Suprapubic skin (tissue), 4 donors: ENCODE measurements at regions not wholly inside any gene's neighbourhood (a gene's known extent, or its start where the extent isn't known, plus 50 kb on each side); places are given as distances from the start of the nearest gene placed in this dataset.
A peak's percentile ranks its signal among the peaks of the same experiment; 100 is the strongest.

Experiments used
- DNase-seq, 2 donors: peaks; one replicate each; pipeline ENCODE4 v3.0.0-alpha.2; 2019; ENCODE audit warnings: low spot score in 2 of 2
- H3K27ac ChIP-seq: fragments of 200-600 bp; sonication (generic); one replicate; pipeline ENCODE4 v1.5.1; 2019
- H3K27me3 ChIP-seq: fragments of 200-600 bp; sonication (generic); one replicate; pipeline ENCODE4 v1.5.1; 2019
- H3K36me3 ChIP-seq: fragments of 200-600 bp; sonication (generic); one replicate; pipeline ENCODE4 v1.5.1; 2019
- H3K4me1 ChIP-seq: fragments of 200-600 bp; sonication (generic); one replicate; pipeline ENCODE4 v1.5.1; 2019
- H3K4me3 ChIP-seq: fragments of 200-600 bp; sonication (generic); one replicate; pipeline ENCODE4 v1.5.1; 2019; ENCODE audit warnings: mild to moderate bottlenecking
- H3K9me3 ChIP-seq: fragments of 200-600 bp; sonication (generic); one replicate; pipeline ENCODE4 v1.5.1; 2019
- EP300 ChIP-seq: sonication (generic); formaldehyde crosslinking; IDR thresholded peaks from one replicate; pipeline ENCODE4 v1.6.1; 2017; ENCODE audit warnings: antibody characterized with exemption
- POLR2A ChIP-seq, 2 donors: fragments of 450-650 bp; IDR thresholded peaks; one replicate each; pipeline ENCODE4 v1.6.1; 2017; ENCODE audit warnings: antibody characterized with exemption in 2 of 2, mild to moderate bottlenecking in 2 of 2, moderate library complexity in 2 of 2
- POLR2AphosphoS5 ChIP-seq, 3 donors: sonication (generic); formaldehyde crosslinking; IDR thresholded peaks; one replicate each; pipeline ENCODE4 v1.6.1; 2017; ENCODE audit warnings: antibody characterized with exemption in 3 of 3
- WGBS: methylation state at CpG from one replicate; pipeline ENCODE4 v1.1.5; 2018; 5-methylcytosine and 5-hydroxymethylcytosine counted together
- TF ChIP-seq, protein P1 (sequence below), 2 donors: fragments of 200-600 bp in 1 of 2; fragments of 450-650 bp in 1 of 2; sonication (generic) in 1 of 2; IDR thresholded peaks; one replicate each; pipeline ENCODE4 v1.5.1; 2016 to 2019; ENCODE audit warnings: antibody characterized with exemption in 2 of 2, mild to moderate bottlenecking in 1 of 2, moderate library complexity in 1 of 2

GRCh38 chr7:4416396-4417056 is 265.6 kb upstream of the FOXK1 start:
- Histone ChIP-seq H3K36me3 (no peaks in the 10 kb centered on the region), H3K4me3 (peak overlapping the region; percentile 17), H3K27me3 (no peaks in the 10 kb centered on the region), H3K27ac (no peak overlapping the region), H3K4me1 (peaks cover 8% of the 10 kb centered on the region), H3K9me3 (peaks cover 18% of the 10 kb centered on the region)
- DNase-seq, result no peak
- WGBS, result 40% methylated on average over 26 of the region's 26 CpGs
- TF ChIP-seq EP300 (no peak), POLR2AphosphoS5 (IDR thresholded peaks at IDR 0.05) (no peak)
- TF ChIP-seq, protein P1, sequence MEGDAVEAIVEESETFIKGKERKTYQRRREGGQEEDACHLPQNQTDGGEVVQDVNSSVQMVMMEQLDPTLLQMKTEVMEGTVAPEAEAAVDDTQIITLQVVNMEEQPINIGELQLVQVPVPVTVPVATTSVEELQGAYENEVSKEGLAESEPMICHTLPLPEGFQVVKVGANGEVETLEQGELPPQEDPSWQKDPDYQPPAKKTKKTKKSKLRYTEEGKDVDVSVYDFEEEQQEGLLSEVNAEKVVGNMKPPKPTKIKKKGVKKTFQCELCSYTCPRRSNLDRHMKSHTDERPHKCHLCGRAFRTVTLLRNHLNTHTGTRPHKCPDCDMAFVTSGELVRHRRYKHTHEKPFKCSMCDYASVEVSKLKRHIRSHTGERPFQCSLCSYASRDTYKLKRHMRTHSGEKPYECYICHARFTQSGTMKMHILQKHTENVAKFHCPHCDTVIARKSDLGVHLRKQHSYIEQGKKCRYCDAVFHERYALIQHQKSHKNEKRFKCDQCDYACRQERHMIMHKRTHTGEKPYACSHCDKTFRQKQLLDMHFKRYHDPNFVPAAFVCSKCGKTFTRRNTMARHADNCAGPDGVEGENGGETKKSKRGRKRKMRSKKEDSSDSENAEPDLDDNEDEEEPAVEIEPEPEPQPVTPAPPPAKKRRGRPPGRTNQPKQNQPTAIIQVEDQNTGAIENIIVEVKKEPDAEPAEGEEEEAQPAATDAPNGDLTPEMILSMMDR (IDR thresholded peaks at IDR 0.05), result no peak

DNA sequence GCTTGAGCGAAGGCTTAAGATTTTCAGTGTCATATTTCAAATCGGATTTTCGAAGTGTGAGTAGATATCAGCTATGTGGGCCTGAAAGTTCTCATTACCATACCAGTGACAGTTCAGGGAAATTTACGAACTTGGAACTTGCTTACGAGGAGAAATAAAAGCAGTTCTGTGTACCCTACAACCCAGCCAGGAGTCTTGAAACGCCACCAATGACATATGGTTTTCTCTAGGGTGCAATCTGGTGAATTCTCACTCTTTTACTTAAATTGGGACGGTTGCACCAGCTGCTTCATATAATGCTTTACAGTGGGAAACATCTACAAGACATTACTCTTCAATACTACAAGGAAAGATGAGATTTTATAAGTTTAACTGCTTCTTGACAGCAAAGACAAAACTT is 253.6 kb upstream of the FOXK1 start:
- H3K27me3 ChIP-seq, result no peaks in the 10 kb centered on the region
- no peak overlapping the region for H3K27ac ChIP-seq
- DNase-seq, result no peak
- 55% methylated on average over 7 of the region's 7 CpGs for WGBS
- H3K4me3 ChIP-seq, result no peak overlapping the region
- H3K36me3 ChIP-seq, result no peaks in the 10 kb centered on the region
- TF ChIP-seq, protein P1 (IDR thresholded peaks at IDR 0.05), result no peak
- TF ChIP-seq POLR2AphosphoS5 (IDR thresholded peaks at IDR 0.05) (no peak), EP300 (no peak)
- H3K9me3 ChIP-seq, result peaks cover 6% of the 10 kb centered on the region
- H3K4me1 ChIP-seq, result no peaks in the 10 kb centered on the region

- 27% methylated on average over 1 of the region's 1 CpG for WGBS
- DNase-seq, result no peak
Observed at GRCh38 chr7:4430227-4430626, 251.9 kb upstream of the FOXK1 start.

DNA sequence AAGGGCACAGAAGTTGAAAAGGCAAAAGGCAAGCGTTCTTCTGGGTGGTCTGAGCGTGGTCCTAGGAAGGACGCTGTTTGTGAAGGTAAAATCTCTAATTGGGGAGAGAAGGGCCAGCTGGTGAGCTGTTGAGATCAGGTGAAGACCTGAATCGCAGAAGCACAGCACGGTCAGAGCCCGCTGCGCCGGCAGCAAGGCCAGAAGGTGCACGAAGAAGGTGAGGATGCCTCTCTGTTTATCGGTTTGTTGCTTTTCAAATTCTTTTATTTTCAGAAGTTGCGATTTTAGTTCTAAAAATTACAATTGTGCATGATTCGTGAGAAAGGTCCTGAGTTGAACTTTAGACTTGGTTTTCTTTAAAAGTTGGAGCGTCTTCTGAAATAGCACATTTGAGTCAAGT is 247.8 kb upstream of the FOXK1 start:
- Histone ChIP-seq H3K27ac (no peak overlapping the region), H3K36me3 (no peaks in the 10 kb centered on the region), H3K9me3 (peaks cover 6% of the 10 kb centered on the region), H3K4me3 (no peak overlapping the region), H3K4me1 (no peaks in the 10 kb centered on the region), H3K27me3 (peaks cover 2% of the 10 kb centered on the region)
- WGBS, result 83% methylated on average over 13 of the region's 13 CpGs
- no peak for TF ChIP-seq POLR2A (IDR thresholded peaks at IDR 0.05)
- TF ChIP-seq, protein P1 (IDR thresholded peaks at IDR 0.05), result no peak
- no peak for TF ChIP-seq POLR2AphosphoS5 (IDR thresholded peaks at IDR 0.05)
- no peak for TF ChIP-seq EP300
- peak in 1 of 2 donors; percentile 34 for DNase-seq

More at GRCh38 chr7:4430227-4430626, 251.9 kb upstream of the FOXK1 start:
- Histone ChIP-seq H3K4me1 (no peaks in the 10 kb centered on the region), H3K9me3 (peaks cover 6% of the 10 kb centered on the region), H3K36me3 (no peaks in the 10 kb centered on the region), H3K27me3 (no peaks in the 10 kb centered on the region), H3K27ac (no peak overlapping the region), H3K4me3 (no peak overlapping the region)
- TF ChIP-seq, protein P1 (IDR thresholded peaks at IDR 0.05), result no peak
- TF ChIP-seq POLR2AphosphoS5 (IDR thresholded peaks at IDR 0.05), result no peak
- TF ChIP-seq POLR2A (IDR thresholded peaks at IDR 0.05), result no peak
- no peak for TF ChIP-seq EP300

- H3K4me1 ChIP-seq, result no peaks in the 10 kb centered on the region
- no peaks in the 10 kb centered on the region for H3K36me3 ChIP-seq
- no peak overlapping the region for H3K27ac ChIP-seq
- no peak overlapping the region for H3K4me3 ChIP-seq
- H3K9me3 ChIP-seq, result no peaks in the 10 kb centered on the region
- no peak for TF ChIP-seq EP300
- TF ChIP-seq, protein P1 (IDR thresholded peaks at IDR 0.05), result no peak
- no peak for TF ChIP-seq POLR2AphosphoS5 (IDR thresholded peaks at IDR 0.05)
- no peak for TF ChIP-seq POLR2A (IDR thresholded peaks at IDR 0.05)
- peaks cover 2% of the 10 kb centered on the region for H3K27me3 ChIP-seq
- WGBS, result 84% methylated on average over 5 of the region's 5 CpGs
- no peak for DNase-seq
Observed at GRCh38 chr7:4436361-4436895, 245.7 kb upstream of the FOXK1 start.
